ENCODE measurements at regions not wholly inside any gene's neighbourhood (a gene's known extent, or its start where the extent isn't known, plus 50 kb on each side); places are given as distances from the start of the nearest gene placed in this dataset.

GRCh38 chr4:170281027-170281426 is 191.3 kb upstream of the AADAT start:
- DNase-seq (ENCODE audit: low read depth in 2 of 2), result no peak

GRCh38 chr4:170278460-170278859 is 188.7 kb upstream of the AADAT start:
- no peak for DNase-seq (ENCODE audit: low read depth in 2 of 2)

- DNase-seq (ENCODE audit: low read depth in 2 of 2), result no peak
These were observed 184.9 kb upstream of the AADAT start for GRCh38 chr4:170274616-170275015.

GRCh38 chr4:170272959-170273358 is 183.2 kb upstream of the AADAT start:
- DNase-seq (ENCODE audit: low read depth in 2 of 2), result no peak

- no peak for DNase-seq (ENCODE audit: low read depth in 2 of 2)
These were observed 182.0 kb upstream of the AADAT start for GRCh38 chr4:170271723-170272122.

GRCh38 chr4:170270628-170271027 is 180.9 kb upstream of the AADAT start:
- no peak for DNase-seq (ENCODE audit: low read depth in 2 of 2)

- no peak for DNase-seq (ENCODE audit: low read depth in 2 of 2)
These were observed 180.2 kb upstream of the AADAT start for GRCh38 chr4:170269950-170270349.

- DNase-seq (ENCODE audit: low read depth in 2 of 2), result peak in 1 of 2 donors; percentile 12
These were observed 169.9 kb upstream of the AADAT start for GRCh38 chr4:170259631-170260153.

GRCh38 chr4:170256807-170257206 is 167.1 kb upstream of the AADAT start:
- no peak for DNase-seq (ENCODE audit: low read depth in 2 of 2)

- DNase-seq (ENCODE audit: low read depth in 2 of 2), result no peak
These were observed 158.8 kb upstream of the AADAT start for GRCh38 chr4:170248576-170248975.

GRCh38 chr4:170248029-170248428 is 158.3 kb upstream of the AADAT start:
- no peak for DNase-seq (ENCODE audit: low read depth in 2 of 2)

- no peak for DNase-seq (ENCODE audit: low read depth in 2 of 2)
These were observed 157.8 kb upstream of the AADAT start for GRCh38 chr4:170247596-170247995.

GRCh38 chr4:170243662-170244288 is 154.0 kb upstream of the AADAT start:
- no peak for DNase-seq (ENCODE audit: low read depth in 2 of 2)

- no peak for DNase-seq (ENCODE audit: low read depth in 2 of 2)
These were observed 152.7 kb upstream of the AADAT start for GRCh38 chr4:170242471-170242870.

GRCh38 chr4:170234800-170235199 is 145.0 kb upstream of the AADAT start:
- no peak for DNase-seq (ENCODE audit: low read depth in 2 of 2)

GRCh38 chr4:170231377-170231776 is 141.6 kb upstream of the AADAT start:
- no peak for DNase-seq (ENCODE audit: low read depth in 2 of 2)

GRCh38 chr4:170230242-170230641 is 140.5 kb upstream of the AADAT start:
- no peak for DNase-seq (ENCODE audit: low read depth in 2 of 2)

- DNase-seq (ENCODE audit: low read depth in 2 of 2), result no peak
These were observed 139.2 kb upstream of the AADAT start for GRCh38 chr4:170229006-170229405.

GRCh38 chr4:170227928-170228327 is 138.2 kb upstream of the AADAT start:
- no peak for DNase-seq (ENCODE audit: low read depth in 2 of 2)

- no peak for DNase-seq (ENCODE audit: low read depth in 2 of 2)
These were observed 136.5 kb upstream of the AADAT start for GRCh38 chr4:170226288-170226687.

GRCh38 chr4:170214731-170215130 is 125.0 kb upstream of the AADAT start:
- DNase-seq (ENCODE audit: low read depth in 2 of 2), result no peak

GRCh38 chr4:170214101-170214500 is 124.3 kb upstream of the AADAT start:
- no peak for DNase-seq (ENCODE audit: low read depth in 2 of 2)

- no peak for DNase-seq (ENCODE audit: low read depth in 2 of 2)
These were observed 113.0 kb upstream of the AADAT start for GRCh38 chr4:170202721-170203120.

- DNase-seq (ENCODE audit: low read depth in 2 of 2), result no peak
These were observed 109.0 kb upstream of the AADAT start for GRCh38 chr4:170198747-170199146.
